Uterus (tissue), 3 donors: ENCODE measurements at regions not wholly inside any gene's neighbourhood (a gene's known extent, or its start where the extent isn't known, plus 50 kb on each side); places are given as distances from the start of the nearest gene placed in this dataset.

Experiments
- DNase-seq, 2 donors: peaks; one replicate each; pipeline ENCODE4 v3.0.0-alpha.2; 2019 to 2020
- H3K27ac ChIP-seq, 2 donors: fragments of 200-600 bp; sonication (generic); 1 replicate in 1 of 2; 2 replicates in 1 of 2; pipeline ENCODE4 v1.5.1; 2016 to 2018
- H3K27me3 ChIP-seq, 2 donors: fragments of 200-600 bp; sonication (generic); one replicate each; pipeline ENCODE4 v1.5.1; 2018 to 2019; ENCODE audit warnings: control low read depth in 1 of 2
- H3K36me3 ChIP-seq, 2 donors: fragments of 200-600 bp; sonication (generic); one replicate each; pipeline ENCODE4 v1.5.1; 2019; ENCODE audit warnings: control low read depth in 1 of 2
- H3K4me1 ChIP-seq, 2 donors: fragments of 200-600 bp; sonication (generic); one replicate each; pipeline ENCODE4 v1.5.1; 2018 to 2019; ENCODE audit warnings: control low read depth in 1 of 2
- H3K4me3 ChIP-seq, 2 donors: fragments of 200-600 bp; sonication (generic); 1 replicate in 1 of 2; 2 replicates in 1 of 2; pipeline ENCODE4 v1.5.1; 2018 to 2019; ENCODE audit warnings: mild to moderate bottlenecking in 1 of 2
- H3K9me3 ChIP-seq, 2 donors: fragments of 200-600 bp; sonication (generic); one replicate each; pipeline ENCODE4 v1.5.1; 2019; ENCODE audit warnings: control low read depth in 1 of 2
- CTCF ChIP-seq, 4 experiments: fragments of 200-600 bp in 2 of 4; fragments of 450-650 bp in 2 of 4; sonication (generic) in 2 of 4; IDR thresholded peaks; one replicate each; pipeline ENCODE4 v1.5.1; 2016 to 2019; ENCODE audit warnings: antibody characterized with exemption in 4 of 4, mild to moderate bottlenecking in 2 of 4, moderate library complexity in 1 of 4
- POLR2A ChIP-seq, 2 donors: fragments of 450-650 bp; IDR thresholded peaks; one replicate each; pipeline ENCODE4 v1.6.1; 2016; ENCODE audit warnings: antibody characterized with exemption in 2 of 2, mild to moderate bottlenecking in 1 of 2, moderate library complexity in 1 of 2
- intact Hi-C: fragments of 100-400 bp; cut with DNase I; formaldehyde crosslinking; loops from one replicate; pipeline ENCODE4 v1.15.1; 2023; ENCODE audit warnings: low total_unique reads
- donor health status: DM: yes; HTN: yes; CAD: no.

- DNase-seq, result no peak
- H3K27me3 ChIP-seq, result no peaks in the 10 kb centered on the region
- intact Hi-C loops, result no loop called here
Measured at GRCh38 chr9:135242406-135242805, 154.9 kb downstream of the OLFM1 start.

GRCh38 chr9:135243201-135244190 is 156.0 kb downstream of the OLFM1 start:
- no peak for TF ChIP-seq CTCF (IDR thresholded peaks at IDR 0.05)
- no peak for TF ChIP-seq POLR2A (IDR thresholded peaks at IDR 0.05)
- no peak for DNase-seq
- no peak overlapping the region for H3K27ac ChIP-seq
- H3K27me3 ChIP-seq, result no peaks in the 10 kb centered on the region
- H3K4me1 ChIP-seq, result no peaks in the 10 kb centered on the region
- intact Hi-C loops, result no loop called here
- H3K4me3 ChIP-seq, result no peak overlapping the region
- no peaks in the 10 kb centered on the region for H3K9me3 ChIP-seq
- no peaks in the 10 kb centered on the region for H3K36me3 ChIP-seq

More at GRCh38 chr9:135242406-135242805, 154.9 kb downstream of the OLFM1 start:
- Histone ChIP-seq H3K4me3 (no peak overlapping the region), H3K27ac (no peak overlapping the region), H3K4me1 (no peaks in the 10 kb centered on the region), H3K36me3 (no peaks in the 10 kb centered on the region), H3K9me3 (no peaks in the 10 kb centered on the region)
- TF ChIP-seq POLR2A (IDR thresholded peaks at IDR 0.05) (no peak), CTCF (IDR thresholded peaks at IDR 0.05) (no peak)

- Histone ChIP-seq H3K27me3 (no peaks in the 10 kb centered on the region), H3K27ac (no peak overlapping the region), H3K36me3 (no peaks in the 10 kb centered on the region), H3K9me3 (no peaks in the 10 kb centered on the region), H3K4me1 (no peaks in the 10 kb centered on the region), H3K4me3 (no peak overlapping the region)
- intact Hi-C loops, result no loop called here
- no peak for DNase-seq
- TF ChIP-seq CTCF (IDR thresholded peaks at IDR 0.05) (no peak), POLR2A (IDR thresholded peaks at IDR 0.05) (no peak)
Measured at GRCh38 chr9:135244271-135245221, 157.1 kb downstream of the OLFM1 start.

GRCh38 chr9:135245482-135246247 is 158.2 kb downstream of the OLFM1 start:
- TF ChIP-seq CTCF (IDR thresholded peaks at IDR 0.05), result no peak
- no peak for TF ChIP-seq POLR2A (IDR thresholded peaks at IDR 0.05)
- DNase-seq, result no peak
- Histone ChIP-seq H3K27me3 (no peaks in the 10 kb centered on the region), H3K27ac (no peak overlapping the region), H3K36me3 (no peaks in the 10 kb centered on the region), H3K9me3 (no peaks in the 10 kb centered on the region), H3K4me3 (no peak overlapping the region), H3K4me1 (no peaks in the 10 kb centered on the region)
- intact Hi-C loops, result no loop called here
